OCI-LY1 (cell line): ENCODE measurements at regions not wholly inside any gene's neighbourhood (a gene's known extent, or its start where the extent isn't known, plus 50 kb on each side); places are given as distances from the start of the nearest gene placed in this dataset.

ENCODE experiments used
- EZH2 ChIP-seq: fragments of 200-600 bp; sonication (generic), shearing (Covaris generic); IDR thresholded peaks from 2 replicates; pipeline ENCODE4 v1.8.0; 2017; ENCODE audit warnings: borderline replicate concordance, mixed run types, mild to moderate bottlenecking, antibody characterized with exemption, low read length, moderate library complexity, mixed read lengths
- TF ChIP-seq, protein P1 (sequence below): fragments of 200-600 bp; sonication (generic), shearing (Covaris generic); IDR thresholded peaks from 2 replicates; pipeline ENCODE4 v1.5.1; 2017; ENCODE audit warnings: mild to moderate bottlenecking, antibody characterized with exemption, low read length, moderate library complexity, mixed read lengths

DNA sequence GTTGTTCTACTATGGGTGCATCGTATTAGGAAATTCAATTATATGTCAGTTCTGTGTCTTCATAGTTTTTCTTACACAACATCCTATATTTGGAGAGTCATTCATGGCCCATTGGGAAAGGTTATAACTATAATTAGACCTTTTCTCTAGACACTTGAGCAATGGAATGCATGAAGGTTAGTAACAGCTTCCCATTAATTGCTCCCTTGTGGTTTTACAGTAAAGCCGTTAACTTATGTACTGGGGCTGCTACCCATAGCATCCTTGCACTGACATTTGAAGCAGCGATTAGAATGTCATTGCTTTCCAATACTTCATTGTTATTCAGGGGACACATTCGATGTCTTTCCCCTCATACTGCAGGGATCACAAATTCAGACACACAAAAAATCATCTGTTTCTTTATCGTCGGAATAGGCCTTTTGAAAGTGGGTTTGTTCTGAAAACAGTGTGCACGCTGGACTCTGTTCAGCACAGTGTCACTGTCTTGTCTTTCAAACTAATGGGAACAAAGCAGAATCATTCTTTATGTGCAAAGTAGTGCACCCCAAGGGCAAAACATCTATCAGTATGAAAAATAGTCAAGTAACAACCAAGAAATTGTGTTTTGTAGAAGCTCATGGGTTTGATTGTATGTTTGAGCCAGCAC lies 634.3 kb upstream of the MAP3K7 start:
- TF ChIP-seq, protein P1, sequence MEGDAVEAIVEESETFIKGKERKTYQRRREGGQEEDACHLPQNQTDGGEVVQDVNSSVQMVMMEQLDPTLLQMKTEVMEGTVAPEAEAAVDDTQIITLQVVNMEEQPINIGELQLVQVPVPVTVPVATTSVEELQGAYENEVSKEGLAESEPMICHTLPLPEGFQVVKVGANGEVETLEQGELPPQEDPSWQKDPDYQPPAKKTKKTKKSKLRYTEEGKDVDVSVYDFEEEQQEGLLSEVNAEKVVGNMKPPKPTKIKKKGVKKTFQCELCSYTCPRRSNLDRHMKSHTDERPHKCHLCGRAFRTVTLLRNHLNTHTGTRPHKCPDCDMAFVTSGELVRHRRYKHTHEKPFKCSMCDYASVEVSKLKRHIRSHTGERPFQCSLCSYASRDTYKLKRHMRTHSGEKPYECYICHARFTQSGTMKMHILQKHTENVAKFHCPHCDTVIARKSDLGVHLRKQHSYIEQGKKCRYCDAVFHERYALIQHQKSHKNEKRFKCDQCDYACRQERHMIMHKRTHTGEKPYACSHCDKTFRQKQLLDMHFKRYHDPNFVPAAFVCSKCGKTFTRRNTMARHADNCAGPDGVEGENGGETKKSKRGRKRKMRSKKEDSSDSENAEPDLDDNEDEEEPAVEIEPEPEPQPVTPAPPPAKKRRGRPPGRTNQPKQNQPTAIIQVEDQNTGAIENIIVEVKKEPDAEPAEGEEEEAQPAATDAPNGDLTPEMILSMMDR, result no peak
- no peak for TF ChIP-seq EZH2
